ENCODE measurements at regions not wholly inside any gene's neighbourhood (a gene's known extent, or its start where the extent isn't known, plus 50 kb on each side); places are given as distances from the start of the nearest gene placed in this dataset.

DNA sequence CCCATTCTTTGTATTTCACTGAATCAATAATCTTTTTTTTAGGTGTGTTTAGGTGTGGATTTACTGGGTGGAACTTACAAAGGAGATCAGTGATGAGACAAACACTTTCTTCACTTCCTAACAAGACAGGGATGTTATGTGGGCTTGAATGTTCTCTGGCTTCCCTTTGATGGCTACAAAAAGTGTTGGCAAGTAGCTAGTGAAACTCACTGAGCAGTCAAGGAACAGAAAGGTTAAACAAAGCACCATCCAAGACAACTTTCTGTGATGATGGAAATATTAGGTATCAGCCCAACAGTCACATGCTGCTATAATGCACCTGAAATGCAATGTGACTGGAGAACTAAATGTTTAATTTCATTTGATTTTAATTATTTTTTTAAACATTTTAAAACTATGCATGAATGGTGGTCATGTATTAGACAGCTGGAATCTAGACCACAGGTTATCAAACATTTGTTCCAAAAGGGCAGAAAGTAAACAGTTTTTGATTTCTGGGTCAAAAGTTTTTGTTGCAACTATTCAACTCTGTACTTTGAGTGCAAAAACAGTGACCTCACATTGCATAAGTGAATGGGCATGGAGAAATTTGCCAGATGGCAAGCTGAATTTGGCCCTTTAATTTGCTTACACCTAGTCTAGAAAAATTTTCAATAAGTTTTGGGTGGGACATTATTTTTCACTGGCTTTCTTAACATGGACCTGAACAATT is 1272.7 kb upstream of the TMEFF2 start:
- Histone ChIP-seq H3K9me3 (ENCODE audit: low read depth, low read length) (no peaks in the 10 kb centered on the region), H3K27ac (ENCODE audit: low read depth, low read length) (no peak overlapping the region), H3K27me3 (ENCODE audit: insufficient read depth, low read length) (no peaks in the 10 kb centered on the region), H3K4me1 (ENCODE audit: insufficient read depth, low read length) (no peaks in the 10 kb centered on the region), H2AFZ (ENCODE audit: low read length) (no peak overlapping the region), H3K4me3 (ENCODE audit: insufficient read depth, low read length) (no peak overlapping the region), H3K4me2 (ENCODE audit: insufficient read depth, low read length) (no peak overlapping the region), H3K36me3 (ENCODE audit: insufficient read depth, low read length) (no peaks in the 10 kb centered on the region), H4K20me1 (ENCODE audit: insufficient read depth, low read length) (no peaks in the 10 kb centered on the region), H3K79me2 (ENCODE audit: insufficient read depth, low read length) (no peaks in the 10 kb centered on the region)
- DNase-seq (ENCODE audit: insufficient read length, low spot score, missing footprints): no peak
- no peak for TF ChIP-seq CTCF (IDR thresholded peaks at IDR 0.05; ENCODE audit: extremely low read depth, low read depth, low read length)

GRCh38 chr2:193463011-193463410 is 1268.3 kb upstream of the TMEFF2 start:
- Histone ChIP-seq H2AFZ (ENCODE audit: low read length) (no peak overlapping the region), H3K4me3 (ENCODE audit: insufficient read depth, low read length) (no peak overlapping the region), H3K4me2 (ENCODE audit: insufficient read depth, low read length) (no peak overlapping the region), H3K79me2 (ENCODE audit: insufficient read depth, low read length) (no peaks in the 10 kb centered on the region), H3K4me1 (ENCODE audit: insufficient read depth, low read length) (no peaks in the 10 kb centered on the region), H3K9me3 (ENCODE audit: low read depth, low read length) (no peaks in the 10 kb centered on the region), H3K27me3 (ENCODE audit: insufficient read depth, low read length) (no peaks in the 10 kb centered on the region), H4K20me1 (ENCODE audit: insufficient read depth, low read length) (no peaks in the 10 kb centered on the region), H3K36me3 (ENCODE audit: insufficient read depth, low read length) (no peaks in the 10 kb centered on the region), H3K27ac (ENCODE audit: low read depth, low read length) (no peak overlapping the region)
- DNase-seq (ENCODE audit: insufficient read length, low spot score, missing footprints): no peak
- TF ChIP-seq CTCF (IDR thresholded peaks at IDR 0.05; ENCODE audit: extremely low read depth, low read depth, low read length): no peak

DNA sequence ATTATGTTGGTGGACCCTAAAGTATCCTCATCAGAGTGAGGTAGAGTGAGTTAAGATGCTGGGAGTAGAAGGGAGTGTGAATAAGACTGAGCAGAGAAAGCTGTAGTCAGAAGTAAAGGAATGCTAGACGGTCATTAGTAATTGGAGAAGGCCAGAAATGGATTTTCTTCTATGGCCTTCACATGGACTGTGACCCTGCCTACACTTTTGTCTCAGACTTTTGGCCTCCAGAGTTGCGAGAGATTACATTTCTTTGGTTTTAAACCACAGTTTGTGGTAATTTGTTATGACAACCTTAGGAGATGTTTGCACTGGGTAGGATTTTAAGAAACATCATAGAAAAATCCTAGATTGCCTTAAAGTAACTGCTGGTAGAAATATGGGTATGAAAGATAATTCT is 1267.7 kb upstream of the TMEFF2 start:
- no peak overlapping the region for H3K4me3 ChIP-seq (ENCODE audit: insufficient read depth, low read length)
- H3K27me3 ChIP-seq (ENCODE audit: insufficient read depth, low read length): no peaks in the 10 kb centered on the region
- no peaks in the 10 kb centered on the region for H3K9me3 ChIP-seq (ENCODE audit: low read depth, low read length)
- no peak overlapping the region for H3K4me2 ChIP-seq (ENCODE audit: insufficient read depth, low read length)
- no peaks in the 10 kb centered on the region for H4K20me1 ChIP-seq (ENCODE audit: insufficient read depth, low read length)
- H3K4me1 ChIP-seq (ENCODE audit: insufficient read depth, low read length): no peaks in the 10 kb centered on the region
- peak; percentile 26 for DNase-seq (ENCODE audit: insufficient read length, low spot score, missing footprints)
- H3K79me2 ChIP-seq (ENCODE audit: insufficient read depth, low read length): no peaks in the 10 kb centered on the region
- H2AFZ ChIP-seq (ENCODE audit: low read length): no peak overlapping the region
- no peak overlapping the region for H3K27ac ChIP-seq (ENCODE audit: low read depth, low read length)
- no peaks in the 10 kb centered on the region for H3K36me3 ChIP-seq (ENCODE audit: insufficient read depth, low read length)
- no peak for TF ChIP-seq CTCF (IDR thresholded peaks at IDR 0.05; ENCODE audit: extremely low read depth, low read depth, low read length)

GRCh38 chr2:193461431-193461934 is 1266.8 kb upstream of the TMEFF2 start:
- Histone ChIP-seq H3K79me2 (ENCODE audit: insufficient read depth, low read length) (no peaks in the 10 kb centered on the region), H3K9me3 (ENCODE audit: low read depth, low read length) (no peaks in the 10 kb centered on the region), H3K4me1 (ENCODE audit: insufficient read depth, low read length) (no peaks in the 10 kb centered on the region), H2AFZ (ENCODE audit: low read length) (no peak overlapping the region), H3K4me2 (ENCODE audit: insufficient read depth, low read length) (no peak overlapping the region), H3K27me3 (ENCODE audit: insufficient read depth, low read length) (no peaks in the 10 kb centered on the region), H4K20me1 (ENCODE audit: insufficient read depth, low read length) (no peaks in the 10 kb centered on the region), H3K36me3 (ENCODE audit: insufficient read depth, low read length) (no peaks in the 10 kb centered on the region), H3K4me3 (ENCODE audit: insufficient read depth, low read length) (no peak overlapping the region), H3K27ac (ENCODE audit: low read depth, low read length) (no peak overlapping the region)
- TF ChIP-seq CTCF (IDR thresholded peaks at IDR 0.05; ENCODE audit: extremely low read depth, low read depth, low read length): no peak
- DNase-seq (ENCODE audit: insufficient read length, low spot score, missing footprints): no peak

Data from osteoblast (primary cell).